Lung (tissue), 11 donors: ENCODE measurements at regions not wholly inside any gene's neighbourhood (a gene's known extent, or its start where the extent isn't known, plus 50 kb on each side); places are given as distances from the start of the nearest gene placed in this dataset.

Experiments used
- ATAC-seq: fragments of 200-7000 bp; cut with Tn5 transposase; one replicate; pipeline ENCODE4 v1.9.1; 2020; ENCODE audit warnings: moderate number of reproducible peaks; ENCODE audit not compliant: insufficient read depth, low FRiP score
- DNase-seq, 3 donors: peaks; one replicate each; pipeline ENCODE4 v3.0.0-alpha.2; 2013 to 2017
- H3K27ac ChIP-seq, 2 donors: one replicate each; pipeline ENCODE4 v1.5.1; 2013; ENCODE audit warnings: mild to moderate bottlenecking in 2 of 2, moderate library complexity in 2 of 2, control low read depth in 1 of 2, inconsistent platforms in 1 of 2, low read depth in 1 of 2, low read length in 1 of 2
- H3K27me3 ChIP-seq, 3 donors: one replicate each; pipeline ENCODE4 v1.5.1; 2013; ENCODE audit warnings: low read length in 2 of 3; ENCODE audit not compliant: control insufficient read depth in 3 of 3, insufficient read depth in 3 of 3
- H3K36me3 ChIP-seq, 4 donors: one replicate each; pipeline ENCODE4 v1.5.1; 2013; ENCODE audit warnings: low read length in 4 of 4, mild to moderate bottlenecking in 1 of 4, moderate library complexity in 1 of 4; ENCODE audit not compliant: control insufficient read depth in 4 of 4, insufficient read depth in 4 of 4
- H3K4me1 ChIP-seq, 5 donors: one replicate each; pipeline ENCODE4 v1.5.1; 2013; ENCODE audit warnings: low read length in 5 of 5, mild to moderate bottlenecking in 2 of 5, moderate library complexity in 1 of 5; ENCODE audit not compliant: control insufficient read depth in 5 of 5, insufficient read depth in 5 of 5
- H3K4me3 ChIP-seq: one replicate; pipeline ENCODE4 v1.5.1; 2013; ENCODE audit warnings: mild to moderate bottlenecking, control low read depth, moderate library complexity
- H3K9ac ChIP-seq, 2 donors: one replicate each; pipeline ENCODE4 v1.5.1; 2013; ENCODE audit warnings: low read length in 2 of 2, control low read depth in 1 of 2; ENCODE audit not compliant: insufficient read depth in 1 of 2
- H3K9me3 ChIP-seq, 4 donors: one replicate each; pipeline ENCODE4 v1.5.1; 2013; ENCODE audit warnings: low read length in 3 of 4, mild to moderate bottlenecking in 1 of 4, moderate library complexity in 1 of 4; ENCODE audit not compliant: control insufficient read depth in 4 of 4, insufficient read depth in 3 of 4
- CTCF ChIP-seq: IDR thresholded peaks from 2 replicates; pipeline ENCODE4 v1.5.1; 2012; ENCODE audit warnings: mild to moderate bottlenecking; ENCODE audit errors: control extremely low read depth, extremely low read depth
- whole genome bisulfite sequencing, 2 donors: extraction: QIAGEN DNeasy Blood & Tissue Kit; methylation state at CpG; one replicate each; pipeline ENCODE4 v1.1.7; 2013; 5-methylcytosine and 5-hydroxymethylcytosine counted together
- donor health status: control.
- donor health status: control.
- donor health status: Bipolar disorder and iron deficiency.
- donor health status: healthy.
- donor health status: DM: yes; HTN: yes; CAD: no.

- H3K36me3 ChIP-seq: no peaks in the 10 kb centered on the region
- H3K9ac ChIP-seq: no peak overlapping the region
- H3K4me3 ChIP-seq: no peak overlapping the region
- DNase-seq: no peak
- H3K27ac ChIP-seq: no peak overlapping the region
- no peaks in the 10 kb centered on the region for H3K9me3 ChIP-seq
- no peaks in the 10 kb centered on the region for H3K27me3 ChIP-seq
- no peaks in the 10 kb centered on the region for H3K4me1 ChIP-seq
- 89 to 94% methylated on average over 2 of the region's 2 CpGs for WGBS, 2 donors
- ATAC-seq: no peak
- TF ChIP-seq CTCF: no peak
These were observed 1199.8 kb upstream of the GJE1 start for GRCh38 chr6:140932909-140933308.

- Histone ChIP-seq H3K4me1 (no peaks in the 10 kb centered on the region), H3K27ac (no peak overlapping the region), H3K27me3 (no peaks in the 10 kb centered on the region), H3K9me3 (no peaks in the 10 kb centered on the region), H3K4me3 (no peak overlapping the region), H3K36me3 (no peaks in the 10 kb centered on the region), H3K9ac (no peak overlapping the region)
- TF ChIP-seq CTCF: no peak
- no peak for DNase-seq
- no peak for ATAC-seq
- WGBS, 2 donors: 85 to 94% methylated on average over 1 of the region's 1 CpG
These were observed 1201.1 kb upstream of the GJE1 start for GRCh38 chr6:140931581-140931980.

GRCh38 chr6:140929121-140929520, 1203.6 kb upstream of the GJE1 start:
- Histone ChIP-seq H3K4me1 (no peaks in the 10 kb centered on the region), H3K4me3 (no peak overlapping the region), H3K27ac (no peak overlapping the region), H3K9me3 (no peaks in the 10 kb centered on the region), H3K27me3 (no peaks in the 10 kb centered on the region), H3K9ac (no peak overlapping the region), H3K36me3 (no peaks in the 10 kb centered on the region)
- no peak for TF ChIP-seq CTCF
- DNase-seq: no peak
- ATAC-seq: no peak

- DNase-seq (peak in 2 of 3 donors; percentile 15 to 40), ATAC-seq (no peak)
- Histone ChIP-seq H3K9ac (no peak overlapping the region), H3K4me3 (no peak overlapping the region), H3K36me3 (no peaks in the 10 kb centered on the region), H3K9me3 (no peaks in the 10 kb centered on the region), H3K27me3 (no peaks in the 10 kb centered on the region), H3K27ac (no peak overlapping the region), H3K4me1 (no peaks in the 10 kb centered on the region)
- no peak for TF ChIP-seq CTCF
- 31 to 39% methylated on average over 1 of the region's 1 CpG for WGBS, 2 donors
These were observed 1209.7 kb upstream of the GJE1 start for GRCh38 chr6:140923048-140923447.
